Esophagus muscularis mucosa (tissue), 4 donors: ENCODE measurements at regions not wholly inside any gene's neighbourhood (a gene's known extent, or its start where the extent isn't known, plus 50 kb on each side); places are given as distances from the start of the nearest gene placed in this dataset.

Source experiments
- DNase-seq: peaks from one replicate; pipeline ENCODE4 v3.0.0-alpha.2; 2017; ENCODE audit errors: extremely low spot score
- H3K27ac ChIP-seq, 4 donors: fragments of 200-600 bp; sonication (generic); replicated peaks in 1 of 4; 1 replicate in 3 of 4; 2 replicates in 1 of 4; pipeline ENCODE4 v1.5.1; 2016 to 2019; ENCODE audit warnings: mild to moderate bottlenecking in 1 of 4
- H3K27me3 ChIP-seq, 4 donors: fragments of 200-600 bp; sonication (generic); one replicate each; pipeline versions ENCODE4 v1.5.1 to v1.6.0; 2016 to 2019
- H3K36me3 ChIP-seq, 4 donors: fragments of 200-600 bp; sonication (generic); one replicate each; pipeline ENCODE4 v1.5.1; 2016 to 2019
- H3K4me1 ChIP-seq, 4 donors: fragments of 200-600 bp; sonication (generic); one replicate each; pipeline ENCODE4 v1.5.1; 2016 to 2019
- H3K4me3 ChIP-seq, 4 donors: fragments of 200-600 bp; sonication (generic); 1 replicate in 2 of 4; 2 replicates in 2 of 4; pipeline ENCODE4 v1.5.1; 2016 to 2019; ENCODE audit warnings: mild to moderate bottlenecking in 4 of 4, moderate library complexity in 1 of 4
- H3K9me3 ChIP-seq, 4 donors: fragments of 200-600 bp; sonication (generic); 1 replicate in 3 of 4; 2 replicates in 1 of 4; pipeline ENCODE4 v1.5.1; 2016 to 2019
- CTCF ChIP-seq, 3 experiments: fragments of 200-600 bp in 2 of 3; fragments of 450-650 bp in 1 of 3; sonication (generic) in 2 of 3; IDR thresholded peaks; one replicate each; pipeline ENCODE4 v1.5.1; 2017 to 2019; ENCODE audit warnings: antibody characterized with exemption in 3 of 3, mild to moderate bottlenecking in 2 of 3, moderate library complexity in 1 of 3
- EP300 ChIP-seq: sonication (generic); formaldehyde crosslinking; IDR thresholded peaks from one replicate; pipeline ENCODE4 v1.6.1; 2017; ENCODE audit warnings: antibody characterized with exemption
- POLR2A ChIP-seq: fragments of 450-650 bp; IDR thresholded peaks from one replicate; pipeline ENCODE4 v1.6.1; 2017; ENCODE audit warnings: antibody characterized with exemption, moderate library complexity, mild to moderate bottlenecking, low read depth
- POLR2AphosphoS5 ChIP-seq, 2 donors: sonication (generic); formaldehyde crosslinking; IDR thresholded peaks; one replicate each; pipeline ENCODE4 v1.6.1; 2017; ENCODE audit warnings: antibody characterized with exemption in 2 of 2
- WGBS: methylation state at CpG from one replicate; pipeline ENCODE4 v1.1.5; 2018; 5-methylcytosine and 5-hydroxymethylcytosine counted together
- intact Hi-C: fragments of 100-400 bp; cut with DNase I; formaldehyde crosslinking; loops from one replicate; pipeline ENCODE4 v1.15.1; 2023

GRCh38 chr2:58720033-58720769 lies 479.1 kb upstream of the FANCL start:
- Histone ChIP-seq H3K9me3 (no peaks in the 10 kb centered on the region), H3K4me3 (no peak overlapping the region), H3K4me1 (no peaks in the 10 kb centered on the region), H3K27ac (no peak overlapping the region), H3K36me3 (no peaks in the 10 kb centered on the region), H3K27me3 (peaks cover 0 to 3% (median 0%) of the 10 kb centered on the region in 4 donors)
- 80% methylated on average over 3 of the region's 3 CpGs for WGBS
- no peak for DNase-seq
- intact Hi-C loops = no loop called here
- TF ChIP-seq EP300 = no peak

DNA sequence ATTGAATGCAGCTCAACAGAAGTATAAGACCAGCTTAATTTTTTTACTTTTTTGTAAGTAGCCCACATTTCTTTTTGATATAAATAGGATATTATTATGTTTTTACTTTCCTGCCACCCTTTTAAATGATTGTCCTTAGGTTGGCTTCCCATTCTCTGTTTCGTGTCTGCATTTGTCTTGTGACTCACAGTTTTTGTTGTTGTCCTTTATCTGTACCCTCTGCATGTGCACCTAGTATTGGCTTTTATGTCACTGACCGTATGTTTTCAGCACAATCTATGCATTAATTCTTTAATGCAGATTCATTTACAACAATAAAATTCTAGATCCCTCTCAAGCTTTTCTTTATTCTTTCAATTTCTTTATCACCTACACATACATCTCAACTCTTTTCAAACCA lies 474.2 kb upstream of the FANCL start:
- intact Hi-C loops = no loop called here
- no peak for TF ChIP-seq CTCF (IDR thresholded peaks at IDR 0.05)
- TF ChIP-seq POLR2AphosphoS5 (IDR thresholded peaks at IDR 0.05) = no peak
- TF ChIP-seq POLR2A = no peak
- no peak for TF ChIP-seq EP300
- Histone ChIP-seq H3K9me3 (no peaks in the 10 kb centered on the region), H3K27me3 (peaks cover 0 to 3% (median 0%) of the 10 kb centered on the region in 4 donors), H3K4me3 (no peak overlapping the region), H3K36me3 (no peaks in the 10 kb centered on the region), H3K27ac (no peak overlapping the region), H3K4me1 (no peaks in the 10 kb centered on the region)
- DNase-seq = no peak
- 76% methylated on average over 2 of the region's 2 CpGs for WGBS

DNA sequence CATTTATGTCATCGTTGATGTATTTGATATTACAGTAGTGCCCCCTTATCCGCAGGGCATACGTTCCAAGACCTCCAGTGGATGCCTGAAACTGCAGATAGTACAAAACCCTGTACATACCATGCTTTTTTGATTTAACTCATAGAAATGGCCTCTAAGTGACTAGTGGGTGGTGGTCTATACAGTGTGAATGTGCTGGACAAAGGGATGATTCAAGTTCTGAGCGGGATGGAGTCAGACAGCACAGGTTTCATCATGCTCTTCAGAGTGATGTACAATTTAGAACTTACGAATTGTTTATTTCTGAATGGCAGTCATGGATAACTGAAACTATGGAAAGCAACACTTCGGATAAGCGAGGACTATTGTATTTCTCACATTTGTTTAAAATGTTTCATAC lies 473.1 kb upstream of the FANCL start:
- Histone ChIP-seq H3K4me3 (no peak overlapping the region), H3K27ac (no peak overlapping the region), H3K9me3 (no peaks in the 10 kb centered on the region), H3K36me3 (no peaks in the 10 kb centered on the region), H3K4me1 (no peaks in the 10 kb centered on the region), H3K27me3 (peaks cover 0 to 3% (median 0%) of the 10 kb centered on the region in 4 donors)
- WGBS = 85% methylated on average over 7 of the region's 7 CpGs
- TF ChIP-seq POLR2AphosphoS5 (IDR thresholded peaks at IDR 0.05) (no peak), EP300 (no peak), CTCF (IDR thresholded peaks at IDR 0.05) (no peak)
- no peak for DNase-seq
- intact Hi-C loops = no loop called here

GRCh38 chr2:58710795-58711279 lies 469.7 kb upstream of the FANCL start:
- Histone ChIP-seq H3K27me3 (no peaks in the 10 kb centered on the region), H3K36me3 (no peaks in the 10 kb centered on the region), H3K27ac (no peak overlapping the region), H3K4me3 (no peak overlapping the region), H3K9me3 (no peaks in the 10 kb centered on the region), H3K4me1 (no peaks in the 10 kb centered on the region)
- WGBS = 73% methylated on average over 8 of the region's 8 CpGs
- no peak for TF ChIP-seq CTCF (IDR thresholded peaks at IDR 0.05)
- no peak for TF ChIP-seq EP300
- no peak for TF ChIP-seq POLR2A
- no peak for TF ChIP-seq POLR2AphosphoS5 (IDR thresholded peaks at IDR 0.05)
- intact Hi-C loops = no loop called here
- no peak for DNase-seq

- no peak for DNase-seq
- H3K9me3 ChIP-seq = no peaks in the 10 kb centered on the region
- intact Hi-C loops = no loop called here
- no peak overlapping the region for H3K4me3 ChIP-seq
- 91% methylated on average over 1 of the region's 1 CpG for WGBS
- TF ChIP-seq POLR2AphosphoS5 (IDR thresholded peaks at IDR 0.05) (no peak), EP300 (no peak), POLR2A (no peak), CTCF (IDR thresholded peaks at IDR 0.05) (no peak)
- no peaks in the 10 kb centered on the region for H3K27me3 ChIP-seq
- no peaks in the 10 kb centered on the region for H3K36me3 ChIP-seq
- H3K27ac ChIP-seq = no peak overlapping the region
- no peaks in the 10 kb centered on the region for H3K4me1 ChIP-seq
Observed at GRCh38 chr2:58709687-58710354, 468.7 kb upstream of the FANCL start.
